OCI-LY3 (cell line): ENCODE measurements at regions not wholly inside any gene's neighbourhood (a gene's known extent, or its start where the extent isn't known, plus 50 kb on each side); places are given as distances from the start of the nearest gene placed in this dataset.

Experiments used
- H2AFZ ChIP-seq: fragments of 200-600, 300-600 bp; shearing (Covaris generic); 2 replicates; pipeline ENCODE4 v1.6.0; 2014; ENCODE audit warnings: antibody characterized with exemption, low read depth, low read length
- H3K27ac ChIP-seq: fragments of 200-600, 300-600 bp; sonication (generic); 2 replicates; pipeline ENCODE4 v1.5.1; 2014; ENCODE audit warnings: mild to moderate bottlenecking, low read length, moderate library complexity, mixed read lengths
- H3K27me3 ChIP-seq: fragments of 200-600, 300-600 bp; sonication (generic); 2 replicates; pipeline ENCODE4 v1.6.1; 2014; ENCODE audit warnings: low read depth, low read length, mixed read lengths
- H3K36me3 ChIP-seq: fragments of 200-600, 300-600 bp; sonication (generic); replicated peaks from 2 replicates; pipeline ENCODE3; 2014; ENCODE audit warnings: low read depth, low read length, mixed read lengths
- H3K4me1 ChIP-seq: fragments of 300-600, 200-600 bp; sonication (generic); 2 replicates; pipeline ENCODE4 v1.6.1; 2014; ENCODE audit warnings: low read length, mixed read lengths
- H3K4me2 ChIP-seq: fragments of 200-600, 300-600 bp; sonication (generic); 2 replicates; pipeline ENCODE4 v1.6.1; 2014; ENCODE audit warnings: low read length, mixed read lengths
- H3K4me3 ChIP-seq: fragments of 300-600, 200-600 bp; sonication (generic); 2 replicates; pipeline ENCODE4 v1.5.1; 2014; ENCODE audit warnings: antibody characterized with exemption, mild to moderate bottlenecking, low read length, moderate library complexity
- H3K79me2 ChIP-seq: fragments of 300-600, 200-600 bp; shearing (Covaris generic); 2 replicates; pipeline ENCODE4 v1.6.1; 2014; ENCODE audit warnings: mild to moderate bottlenecking, low read length, mixed read lengths
- H3K9ac ChIP-seq: fragments of 300-600, 200-600 bp; shearing (Covaris generic); 2 replicates; pipeline ENCODE4 v1.6.0; 2014; ENCODE audit warnings: mild to moderate bottlenecking, low read length, moderate library complexity
- H3K9me3 ChIP-seq: fragments of 200-600, 300-600 bp; shearing (Covaris generic); 2 replicates; pipeline ENCODE4 v1.6.1; 2014; ENCODE audit warnings: low read length, mixed read lengths; ENCODE audit not compliant: insufficient read depth
- H4K20me1 ChIP-seq: fragments of 200-600, 300-600 bp; sonication (generic); 2 replicates; pipeline ENCODE4 v1.6.1; 2016; ENCODE audit warnings: low read length, mixed read lengths; ENCODE audit not compliant: insufficient read depth
- EZH2phosphoT487 ChIP-seq: fragments of 200-600 bp; shearing (Covaris generic); IDR thresholded peaks from 2 replicates; pipeline ENCODE4 v1.6.1; 2018; ENCODE audit warnings: antibody characterized with exemption, mixed run types, low read depth
- TF ChIP-seq, protein P1 (sequence below): fragments of 200-600, 300-600 bp; sonication (generic); IDR thresholded peaks from 2 replicates; pipeline ENCODE4 v1.5.1; 2014; ENCODE audit warnings: antibody characterized with exemption, low read length, low read depth

DNA sequence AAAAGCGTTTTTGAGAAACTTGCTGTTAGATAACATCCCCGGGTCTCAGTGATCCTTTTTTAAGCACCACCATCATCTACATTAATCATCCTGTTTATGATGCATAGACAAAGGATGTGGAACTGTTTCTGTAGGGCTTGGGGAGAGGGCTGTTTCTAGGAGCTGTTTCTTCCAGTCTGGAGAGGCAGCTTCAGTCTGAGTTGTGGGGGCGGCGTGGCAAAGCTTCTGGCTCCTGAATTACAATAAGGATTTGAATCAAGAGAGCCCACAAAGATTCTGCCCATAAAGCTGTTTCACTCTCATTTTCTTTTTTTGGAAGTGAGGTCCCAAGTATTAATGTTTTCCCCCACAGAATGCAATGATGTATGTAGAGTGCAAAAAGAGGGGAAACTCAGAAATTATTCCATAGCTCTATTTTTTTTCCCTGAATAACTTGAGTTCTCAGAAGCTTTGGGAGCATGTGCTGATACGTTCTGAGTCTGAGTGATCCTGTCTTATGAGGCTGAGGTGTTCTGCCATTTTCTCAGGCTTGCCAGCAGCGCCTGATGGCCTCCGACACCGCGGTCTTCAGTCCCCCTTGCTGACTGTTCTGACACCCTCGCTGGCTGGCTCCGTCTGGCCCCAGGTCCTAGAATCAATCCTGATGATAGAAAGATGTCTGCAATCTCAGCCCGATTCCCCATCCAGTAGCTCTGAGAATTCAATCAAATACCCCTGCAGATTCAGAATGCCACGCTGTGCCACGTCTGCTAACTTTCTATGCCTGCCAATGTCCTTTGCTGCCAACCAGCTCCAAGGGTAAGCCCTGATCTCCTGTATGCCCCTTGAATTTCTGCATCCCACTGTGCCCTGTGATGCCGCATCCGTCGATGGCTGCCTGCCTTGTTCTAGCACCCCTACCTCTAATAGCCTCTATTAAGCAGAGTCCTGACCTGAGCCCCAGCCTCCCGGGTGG, 92.4 kb upstream of the AKT3 start:
- TF ChIP-seq, protein P1, sequence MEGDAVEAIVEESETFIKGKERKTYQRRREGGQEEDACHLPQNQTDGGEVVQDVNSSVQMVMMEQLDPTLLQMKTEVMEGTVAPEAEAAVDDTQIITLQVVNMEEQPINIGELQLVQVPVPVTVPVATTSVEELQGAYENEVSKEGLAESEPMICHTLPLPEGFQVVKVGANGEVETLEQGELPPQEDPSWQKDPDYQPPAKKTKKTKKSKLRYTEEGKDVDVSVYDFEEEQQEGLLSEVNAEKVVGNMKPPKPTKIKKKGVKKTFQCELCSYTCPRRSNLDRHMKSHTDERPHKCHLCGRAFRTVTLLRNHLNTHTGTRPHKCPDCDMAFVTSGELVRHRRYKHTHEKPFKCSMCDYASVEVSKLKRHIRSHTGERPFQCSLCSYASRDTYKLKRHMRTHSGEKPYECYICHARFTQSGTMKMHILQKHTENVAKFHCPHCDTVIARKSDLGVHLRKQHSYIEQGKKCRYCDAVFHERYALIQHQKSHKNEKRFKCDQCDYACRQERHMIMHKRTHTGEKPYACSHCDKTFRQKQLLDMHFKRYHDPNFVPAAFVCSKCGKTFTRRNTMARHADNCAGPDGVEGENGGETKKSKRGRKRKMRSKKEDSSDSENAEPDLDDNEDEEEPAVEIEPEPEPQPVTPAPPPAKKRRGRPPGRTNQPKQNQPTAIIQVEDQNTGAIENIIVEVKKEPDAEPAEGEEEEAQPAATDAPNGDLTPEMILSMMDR, result no peak
- TF ChIP-seq EZH2phosphoT487, result no peak
- Histone ChIP-seq H3K4me2 (no peak overlapping the region), H4K20me1 (no peaks in the 10 kb centered on the region), H3K79me2 (no peaks in the 10 kb centered on the region), H2AFZ (no peak overlapping the region), H3K36me3 (no peaks in the 10 kb centered on the region), H3K9ac (no peak overlapping the region), H3K9me3 (no peaks in the 10 kb centered on the region), H3K27me3 (peaks cover 20% of the 10 kb centered on the region), H3K27ac (no peak overlapping the region), H3K4me1 (peaks cover 2% of the 10 kb centered on the region; the same call in 1 of the 2 replicates), H3K4me3 (no peak overlapping the region)

DNA sequence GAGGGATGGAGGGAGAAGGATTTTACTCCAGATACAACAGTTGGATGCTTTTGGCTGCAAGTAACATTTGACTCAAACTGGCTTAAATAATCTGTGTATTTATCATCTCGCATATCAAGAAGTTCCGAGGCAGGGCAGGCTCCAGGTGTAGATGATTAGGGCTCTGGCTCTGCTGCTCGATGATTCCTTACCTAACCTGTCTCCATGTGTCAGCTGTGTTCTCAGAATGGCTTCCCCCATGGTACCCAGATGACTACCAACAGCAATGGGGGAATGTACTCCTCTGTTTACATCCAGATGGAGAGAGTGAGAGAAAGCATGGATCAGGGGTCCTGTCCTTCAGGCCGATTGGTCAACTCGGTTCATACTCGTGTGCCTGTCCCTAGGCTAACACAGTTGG, 90.4 kb upstream of the AKT3 start:
- peaks cover 27% of the 10 kb centered on the region for H3K27me3 ChIP-seq
- H3K4me1 ChIP-seq, result peaks cover 2% of the 10 kb centered on the region; the same call in 1 of the 2 replicates
- H3K4me2 ChIP-seq, result no peak overlapping the region
- H4K20me1 ChIP-seq, result no peaks in the 10 kb centered on the region
- no peaks in the 10 kb centered on the region for H3K9me3 ChIP-seq
- H2AFZ ChIP-seq, result no peak overlapping the region
- H3K4me3 ChIP-seq, result no peak overlapping the region
- H3K79me2 ChIP-seq, result no peaks in the 10 kb centered on the region
- TF ChIP-seq EZH2phosphoT487, result no peak
- TF ChIP-seq, protein P1, result no peak
- H3K27ac ChIP-seq, result no peak overlapping the region
- H3K9ac ChIP-seq, result no peak overlapping the region
- H3K36me3 ChIP-seq, result no peaks in the 10 kb centered on the region

DNA sequence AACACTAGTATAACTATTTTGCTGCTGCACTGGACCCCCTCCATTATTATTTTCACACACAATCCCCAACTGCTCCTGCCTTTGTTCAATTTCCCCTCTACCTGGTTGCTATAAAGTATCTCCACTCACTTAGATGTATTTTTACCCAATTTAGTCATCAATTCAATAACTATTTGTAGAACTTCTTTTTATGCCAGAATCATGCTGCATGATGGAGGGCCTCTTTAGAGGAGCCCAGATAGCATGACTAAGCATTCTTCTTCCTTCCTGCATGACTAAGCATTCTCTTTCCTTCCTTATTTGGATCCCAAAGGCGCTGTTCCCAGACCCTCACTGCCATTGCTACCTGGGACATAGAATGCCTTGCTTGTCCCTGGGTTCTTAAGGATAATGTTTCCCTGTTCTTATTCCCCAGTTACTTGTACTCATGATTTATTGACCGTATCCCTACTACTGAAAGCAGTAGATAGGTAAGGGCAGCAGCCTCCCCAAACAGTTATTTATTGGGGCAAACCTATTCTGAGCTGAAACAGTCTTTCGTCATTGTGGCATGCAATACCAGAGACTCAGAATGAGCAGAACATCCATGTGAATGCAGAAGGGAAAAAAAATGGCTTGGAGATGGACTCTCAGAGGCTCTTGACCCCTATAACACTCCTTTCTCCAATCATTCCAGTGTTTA, 89.3 kb upstream of the AKT3 start:
- no peak overlapping the region for H3K27ac ChIP-seq

DNA sequence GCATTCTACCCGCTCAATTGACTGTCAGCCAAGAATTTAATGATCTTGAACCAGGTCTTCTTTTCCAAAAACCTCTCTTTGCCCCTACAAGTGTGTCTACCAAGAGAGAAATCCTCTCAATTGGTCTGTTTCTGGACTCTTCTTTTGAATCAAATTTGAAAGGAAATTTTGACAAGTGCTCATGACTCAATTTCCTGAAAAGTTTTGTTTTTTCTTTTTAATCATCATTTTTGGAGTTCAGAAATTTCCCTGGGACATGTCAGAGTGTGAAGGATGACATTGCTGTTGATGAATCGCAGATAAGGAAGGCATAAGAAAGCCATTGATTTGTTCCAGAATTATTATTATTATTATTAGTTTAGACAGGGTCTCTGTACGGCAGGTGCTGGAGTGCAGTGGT, 88.2 kb upstream of the AKT3 start:
- Histone ChIP-seq H4K20me1 (no peaks in the 10 kb centered on the region), H2AFZ (no peak overlapping the region), H3K36me3 (no peaks in the 10 kb centered on the region), H3K9me3 (no peaks in the 10 kb centered on the region), H3K4me1 (peaks cover 2% of the 10 kb centered on the region; the same call in 1 of the 2 replicates), H3K9ac (no peak overlapping the region), H3K79me2 (no peaks in the 10 kb centered on the region), H3K27ac (no peak overlapping the region), H3K4me2 (no peak overlapping the region), H3K4me3 (no peak overlapping the region), H3K27me3 (peaks cover 29% of the 10 kb centered on the region)
- TF ChIP-seq, protein P1, result no peak
- no peak for TF ChIP-seq EZH2phosphoT487

More for the DNA sequence above, 89.3 kb upstream of the AKT3 start:
- Histone ChIP-seq H3K79me2 (no peaks in the 10 kb centered on the region), H3K4me3 (no peak overlapping the region), H4K20me1 (no peaks in the 10 kb centered on the region), H2AFZ (no peak overlapping the region), H3K27me3 (peaks cover 33% of the 10 kb centered on the region), H3K9me3 (no peaks in the 10 kb centered on the region), H3K36me3 (no peaks in the 10 kb centered on the region), H3K4me1 (peaks cover 2% of the 10 kb centered on the region; the same call in 1 of the 2 replicates), H3K4me2 (no peak overlapping the region), H3K9ac (no peak overlapping the region)
- TF ChIP-seq, protein P1, result no peak
- no peak for TF ChIP-seq EZH2phosphoT487
